Neuronal stem cell (in vitro differentiated cells): ENCODE measurements at regions not wholly inside any gene's neighbourhood (a gene's known extent, or its start where the extent isn't known, plus 50 kb on each side); places are given as distances from the start of the nearest gene placed in this dataset.

Experiments
- DNase-seq: peaks from one replicate; pipeline ENCODE4 v3.0.0-alpha.2; 2013; ENCODE audit warnings: low spot score
- H2AFZ ChIP-seq: one replicate; pipeline ENCODE4 v1.6.1; 2013; ENCODE audit warnings: mild to moderate bottlenecking, low read length, inconsistent platforms
- H2AK5ac ChIP-seq: 2 replicates; pipeline ENCODE4 v1.6.1; 2013; ENCODE audit warnings: low read depth, mild to moderate bottlenecking, inconsistent platforms, low read length, moderate library complexity, mixed read lengths
- H2BK120ac ChIP-seq: 2 replicates; pipeline ENCODE4 v1.6.1; 2013; ENCODE audit warnings: low read depth, mild to moderate bottlenecking, inconsistent platforms, low read length, moderate library complexity, mixed read lengths
- H2BK12ac ChIP-seq: one replicate; pipeline ENCODE4 v1.6.1; 2013; ENCODE audit warnings: low read length, inconsistent platforms
- H2BK15ac ChIP-seq: 2 replicates; pipeline ENCODE4 v1.6.1; 2013; ENCODE audit warnings: mild to moderate bottlenecking, low read length, inconsistent platforms, mixed read lengths
- H2BK5ac ChIP-seq: one replicate; pipeline ENCODE4 v1.6.1; 2013; ENCODE audit warnings: inconsistent platforms, mild to moderate bottlenecking, low read length, moderate library complexity
- H3K14ac ChIP-seq: one replicate; pipeline ENCODE4 v1.6.1; 2013; ENCODE audit warnings: low read length, inconsistent platforms
- H3K18ac ChIP-seq: 2 replicates; pipeline ENCODE4 v1.6.1; 2013; ENCODE audit warnings: low read length, inconsistent platforms
- H3K23ac ChIP-seq: 2 replicates; pipeline ENCODE4 v1.6.1; 2013; ENCODE audit warnings: low read depth, mild to moderate bottlenecking, mixed read lengths, low read length, inconsistent platforms; ENCODE audit not compliant: poor library complexity
- H3K27ac ChIP-seq: replicated peaks from 3 replicates; pipeline ENCODE4 v1.5.1; 2013; ENCODE audit warnings: low read length, inconsistent platforms
- H3K27me3 ChIP-seq, 3 experiments: 2 replicates each; pipeline ENCODE4 v1.6.1; 2013; ENCODE audit warnings: low read length in 3 of 3, mild to moderate bottlenecking in 2 of 3, inconsistent platforms in 1 of 3, low read depth in 1 of 3, mixed read lengths in 1 of 3, moderate library complexity in 1 of 3; ENCODE audit not compliant: control insufficient read depth in 3 of 3, insufficient read depth in 3 of 3
- H3K36me3 ChIP-seq, 2 donors: replicated peaks in 1 of 2; 2 replicates each; pipeline ENCODE4 v1.6.1; 2013; ENCODE audit warnings: low read length in 2 of 2; ENCODE audit not compliant: control insufficient read depth in 2 of 2, insufficient read depth in 2 of 2
- H3K4ac ChIP-seq: 2 replicates; pipeline ENCODE4 v1.6.1; 2013; ENCODE audit warnings: inconsistent platforms, mild to moderate bottlenecking, low read length, moderate library complexity
- H3K4me1 ChIP-seq, 2 donors: 1 replicate in 1 of 2; 2 replicates in 1 of 2; pipeline ENCODE4 v1.6.1; 2013; ENCODE audit warnings: low read length in 2 of 2, low read depth in 1 of 2; ENCODE audit not compliant: control insufficient read depth in 2 of 2, insufficient read depth in 1 of 2
- H3K4me2 ChIP-seq: one replicate; pipeline ENCODE4 v1.6.1; 2013; ENCODE audit warnings: mild to moderate bottlenecking, low read length, inconsistent platforms; ENCODE audit not compliant: insufficient read depth, poor library complexity, severe bottlenecking
- H3K4me3 ChIP-seq, 2 donors: 2 replicates each; pipeline ENCODE4 v1.5.1; 2013; ENCODE audit warnings: low read length in 2 of 2, mild to moderate bottlenecking in 2 of 2, inconsistent platforms in 1 of 2, moderate library complexity in 1 of 2
- H3K79me1 ChIP-seq: one replicate; pipeline ENCODE4 v1.6.1; 2013; ENCODE audit warnings: low read depth, mild to moderate bottlenecking, inconsistent platforms, low read length, moderate library complexity
- H3K9ac ChIP-seq: one replicate; pipeline ENCODE4 v1.6.1; 2013; ENCODE audit warnings: mild to moderate bottlenecking, low read depth, low read length, inconsistent platforms; ENCODE audit not compliant: poor library complexity
- H3K9me3 ChIP-seq, 2 donors: replicated peaks in 1 of 2; 2 replicates each; pipeline versions ENCODE3 to v1.6.1; 2013; ENCODE audit warnings: low read length in 2 of 2, mild to moderate bottlenecking in 2 of 2, inconsistent platforms in 1 of 2, low read depth in 1 of 2, mixed read lengths in 1 of 2, moderate library complexity in 1 of 2; ENCODE audit not compliant: control insufficient read depth in 2 of 2, insufficient read depth in 1 of 2
- H4K8ac ChIP-seq: one replicate; pipeline ENCODE4 v1.6.1; 2013; ENCODE audit warnings: low read depth, mild to moderate bottlenecking, inconsistent platforms, low read length, moderate library complexity
- H4K91ac ChIP-seq: one replicate; pipeline ENCODE4 v1.6.1; 2013; ENCODE audit warnings: low read length, low read depth, mild to moderate bottlenecking, inconsistent platforms; ENCODE audit not compliant: poor library complexity
- WGBS, 2 donors: extraction: QIAGEN DNeasy Blood & Tissue Kit; methylation state at CpG; one replicate each; pipeline ENCODE4 v1.1.7; 2013; ENCODE audit warnings: missing lambda C conversion rate in 2 of 2, mixed read lengths in 1 of 2; ENCODE audit not compliant: insufficient read length in 2 of 2, insufficient replicate concordance in 1 of 2; ENCODE audit errors: extremely low coverage in 2 of 2; 5-methylcytosine and 5-hydroxymethylcytosine counted together

- Histone ChIP-seq H3K27me3 (no peaks in the 10 kb centered on the region), H3K36me3 (no peaks in the 10 kb centered on the region), H3K79me1 (no peaks in the 10 kb centered on the region), H2BK12ac (no peak overlapping the region), H2AK5ac (no peak overlapping the region), H3K18ac (no peak overlapping the region), H3K4me2 (no peak overlapping the region), H4K91ac (no peak overlapping the region), H3K14ac (no peak overlapping the region), H3K23ac (no peak overlapping the region), H3K9me3 (no peaks in the 10 kb centered on the region), H2AFZ (no peak overlapping the region), H2BK5ac (no peak overlapping the region), H3K4me1 (no peaks in the 10 kb centered on the region), H3K4ac (no peak overlapping the region), H3K4me3 (no peak overlapping the region), H3K9ac (no peak overlapping the region), H3K27ac (no peak overlapping the region), H4K8ac (no peak overlapping the region), H2BK15ac (no peak overlapping the region), H2BK120ac (no peak overlapping the region)
- no CpG with 5 or more reads among the region's 1 CpG for WGBS, 2 donors
- no peak for DNase-seq
These were observed 116.6 kb upstream of the HTR1E start for GRCh38 chr6:86820750-86821149.

GRCh38 chr6:86793649-86794048, 143.7 kb upstream of the HTR1E start:
- Histone ChIP-seq H3K9me3 (no peaks in the 10 kb centered on the region), H3K4me3 (no peak overlapping the region), H3K4ac (no peak overlapping the region), H4K91ac (no peak overlapping the region), H3K27ac (no peak overlapping the region), H2BK5ac (no peak overlapping the region), H3K4me2 (no peak overlapping the region), H2AK5ac (no peak overlapping the region), H3K27me3 (no peaks in the 10 kb centered on the region), H3K79me1 (no peaks in the 10 kb centered on the region), H2AFZ (no peak overlapping the region), H3K23ac (no peak overlapping the region), H2BK12ac (no peak overlapping the region), H2BK120ac (no peak overlapping the region), H3K14ac (no peak overlapping the region), H3K18ac (no peak overlapping the region), H3K9ac (no peak overlapping the region), H2BK15ac (no peak overlapping the region), H3K36me3 (no peaks in the 10 kb centered on the region), H4K8ac (no peak overlapping the region), H3K4me1 (no peaks in the 10 kb centered on the region)
- no peak for DNase-seq
- WGBS, 2 donors, result no CpG with 5 or more reads among the region's 1 CpG

GRCh38 chr6:86791476-86791875, 145.9 kb upstream of the HTR1E start:
- H2BK5ac ChIP-seq, result no peak overlapping the region
- no peaks in the 10 kb centered on the region for H3K27me3 ChIP-seq
- H4K8ac ChIP-seq, result no peak overlapping the region
- H3K4ac ChIP-seq, result no peak overlapping the region
- no peak overlapping the region for H3K18ac ChIP-seq
- no peak overlapping the region for H3K27ac ChIP-seq
- H2BK15ac ChIP-seq, result no peak overlapping the region
- H2AK5ac ChIP-seq, result no peak overlapping the region
- H4K91ac ChIP-seq, result no peak overlapping the region
- DNase-seq, result no peak
- H3K4me3 ChIP-seq, result no peak overlapping the region
- no peak overlapping the region for H2BK120ac ChIP-seq
- no peak overlapping the region for H3K9ac ChIP-seq
- no peaks in the 10 kb centered on the region for H3K79me1 ChIP-seq
- no CpG with 5 or more reads among the region's 1 CpG for WGBS, 2 donors
- no peaks in the 10 kb centered on the region for H3K36me3 ChIP-seq
- H3K4me2 ChIP-seq, result no peak overlapping the region
- H3K23ac ChIP-seq, result no peak overlapping the region
- no peaks in the 10 kb centered on the region for H3K9me3 ChIP-seq
- H3K14ac ChIP-seq, result no peak overlapping the region
- H2BK12ac ChIP-seq, result no peak overlapping the region
- no peaks in the 10 kb centered on the region for H3K4me1 ChIP-seq
- no peak overlapping the region for H2AFZ ChIP-seq

- H3K79me1 ChIP-seq, result no peaks in the 10 kb centered on the region
- no CpG with 5 or more reads among the region's 2 CpGs for WGBS, 2 donors
- H3K9me3 ChIP-seq, result no peaks in the 10 kb centered on the region
- no peak overlapping the region for H3K23ac ChIP-seq
- H2BK12ac ChIP-seq, result no peak overlapping the region
- H2BK120ac ChIP-seq, result no peak overlapping the region
- H3K27me3 ChIP-seq, result no peaks in the 10 kb centered on the region
- H3K27ac ChIP-seq, result no peak overlapping the region
- no peak overlapping the region for H4K91ac ChIP-seq
- no peak overlapping the region for H3K4me2 ChIP-seq
- DNase-seq, result no peak
- no peak overlapping the region for H4K8ac ChIP-seq
- no peak overlapping the region for H2BK15ac ChIP-seq
- no peak overlapping the region for H3K4ac ChIP-seq
- no peak overlapping the region for H3K4me3 ChIP-seq
- H3K9ac ChIP-seq, result no peak overlapping the region
- H2AK5ac ChIP-seq, result no peak overlapping the region
- no peak overlapping the region for H2AFZ ChIP-seq
- H3K18ac ChIP-seq, result no peak overlapping the region
- H3K4me1 ChIP-seq, result no peaks in the 10 kb centered on the region
- no peak overlapping the region for H3K14ac ChIP-seq
- H2BK5ac ChIP-seq, result no peak overlapping the region
- H3K36me3 ChIP-seq, result no peaks in the 10 kb centered on the region
These were observed 147.4 kb upstream of the HTR1E start for GRCh38 chr6:86789779-86790411.
